ENCODE measurements at regions not wholly inside any gene's neighbourhood (a gene's known extent, or its start where the extent isn't known, plus 50 kb on each side); places are given as distances from the start of the nearest gene placed in this dataset.

GRCh38 chr4:84338367-84338766 lies 160.7 kb downstream of the NKX6-1 start:
- Mint-ChIP-seq H3K36me3 (ENCODE audit: insufficient read depth in 1 of 3, low read depth in 3 of 3) (peaks cover 28 to 55% (median 51%) of the 10 kb centered on the region in 3 experiments), H3K9me3 (peaks cover 37 to 60% of the 10 kb centered on the region in 2 experiments), H3K27me3 (ENCODE audit: low read depth) (peaks cover 33% of the 10 kb centered on the region), H3K27ac (no peak overlapping the region), H3K4me1 (peaks cover 48 to 51% of the 10 kb centered on the region in 2 experiments), H3K4me3 (no peak overlapping the region)
- H3K4me1 ChIP-seq (ENCODE audit: insufficient read depth, low read length): no peaks in the 10 kb centered on the region; the same call in 1 of the 2 replicates
- no peak overlapping the region for H3K56ac ChIP-seq (ENCODE audit: insufficient read length, low read depth, low read length)
- H3K79me1 ChIP-seq (ENCODE audit: insufficient read depth, low read depth, low read length, poor library complexity, severe bottlenecking): no peaks in the 10 kb centered on the region
- H3K79me2 ChIP-seq (ENCODE audit: insufficient read depth, low read length): no peaks in the 10 kb centered on the region
- no peak for DNase-seq
- no peak overlapping the region for H3K23ac ChIP-seq (ENCODE audit: insufficient read length, low read depth, low read length)
- H2AFZ ChIP-seq (ENCODE audit: low read length): no peak overlapping the region
- H3K14ac ChIP-seq (ENCODE audit: insufficient read depth, low read length): no peak overlapping the region; the same call in 1 of the 2 replicates
- H3K27me3 ChIP-seq (ENCODE audit: insufficient read depth, low read length): no peaks in the 10 kb centered on the region; the same call in 1 of the 2 replicates
- no peaks in the 10 kb centered on the region for H3K23me2 ChIP-seq (ENCODE audit: insufficient read length, low read depth, low read length, poor library complexity, severe bottlenecking)
- no peak overlapping the region for H2AK5ac ChIP-seq (ENCODE audit: insufficient read length, low read length)
- H2BK20ac ChIP-seq (ENCODE audit: low read depth, low read length, poor library complexity, severe bottlenecking): no peak overlapping the region
- H2BK12ac ChIP-seq (ENCODE audit: insufficient read length, low read depth, low read length): no peak overlapping the region
- no CpG with 5 or more reads among the region's 5 CpGs for WGBS (ENCODE audit: extremely low coverage, insufficient read length, low lambda C conversion rate)
- no peak overlapping the region for H3K27ac ChIP-seq (ENCODE audit: insufficient read length, low read depth, low read length)
- no peak overlapping the region for H3K4ac ChIP-seq (ENCODE audit: low read depth, low read length)
- no peak overlapping the region for H3K4me2 ChIP-seq (ENCODE audit: insufficient read depth, insufficient read length, low read length)
- no peak overlapping the region for H4K8ac ChIP-seq (replicated peaks; ENCODE audit: insufficient read length, low read depth, low read length)
- H2BK15ac ChIP-seq (ENCODE audit: low read depth, low read length): no peak overlapping the region
- no peak overlapping the region for H3K9ac ChIP-seq (ENCODE audit: extremely low read depth, insufficient read length, low read length)
- H4K20me1 ChIP-seq (ENCODE audit: control insufficient read depth, insufficient read depth, insufficient read length): no peaks in the 10 kb centered on the region
- TF ChIP-seq CTCF (conservative IDR thresholded peaks at IDR 0.05): no peak
- no peak overlapping the region for H3K18ac ChIP-seq (ENCODE audit: insufficient read length, low read depth, low read length)
- H4K91ac ChIP-seq (ENCODE audit: insufficient read length, low read depth, low read length): no peak overlapping the region
- peaks cover 19% of the 10 kb centered on the region for H3K9me3 ChIP-seq (ENCODE audit: control insufficient read depth, low read depth, low read length)
- no peak overlapping the region for H2BK5ac ChIP-seq (ENCODE audit: insufficient read length, low read length)
- no peak overlapping the region for H4K5ac ChIP-seq (ENCODE audit: insufficient read length, low read depth, low read length)
- H2BK120ac ChIP-seq (ENCODE audit: low read depth, low read length, poor library complexity, severe bottlenecking): no peak overlapping the region
- no peak overlapping the region for H3T11ph ChIP-seq (ENCODE audit: low read length)
